GM18867 (cell line): ENCODE measurements at regions not wholly inside any gene's neighbourhood (a gene's known extent, or its start where the extent isn't known, plus 50 kb on each side); places are given as distances from the start of the nearest gene placed in this dataset.
A peak's percentile ranks its signal among the peaks of the same experiment; 100 is the strongest.
"Not testable (repeated sequence)": the region's sequence is repeated elsewhere in the genome, so short reads cannot be mapped to it uniquely, and the experiment has no call there.

Experiments used
- ATAC-seq: cut with Tn5 transposase; IDR thresholded peaks from one replicate; pipeline ENCODE4 v1.9.1; 2021; ENCODE audit warnings: mild to moderate bottlenecking, moderate library complexity; ENCODE audit not compliant: unreplicated experiment

DNA sequence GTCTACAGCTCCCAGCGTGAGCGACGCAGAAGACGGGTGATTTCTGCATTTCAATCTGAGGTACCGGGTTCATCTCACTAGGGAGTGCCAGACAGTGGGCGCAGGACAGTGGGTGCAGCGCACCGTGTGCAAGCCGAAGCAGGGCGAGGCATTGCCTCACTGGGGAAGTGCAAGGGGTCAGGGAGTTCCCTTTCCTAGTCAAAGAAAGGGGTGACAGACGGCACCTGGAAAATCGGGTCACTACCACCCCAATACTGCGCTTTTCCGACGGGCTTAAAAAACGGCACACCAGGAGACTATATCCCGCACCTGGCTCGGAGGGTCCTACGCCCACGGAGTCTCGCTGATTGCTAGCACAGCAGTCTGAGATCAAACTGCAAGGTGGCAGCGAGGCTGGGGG, 95.6 kb downstream of the GPX5 start:
- not testable (repeated sequence) for ATAC-seq

DNA sequence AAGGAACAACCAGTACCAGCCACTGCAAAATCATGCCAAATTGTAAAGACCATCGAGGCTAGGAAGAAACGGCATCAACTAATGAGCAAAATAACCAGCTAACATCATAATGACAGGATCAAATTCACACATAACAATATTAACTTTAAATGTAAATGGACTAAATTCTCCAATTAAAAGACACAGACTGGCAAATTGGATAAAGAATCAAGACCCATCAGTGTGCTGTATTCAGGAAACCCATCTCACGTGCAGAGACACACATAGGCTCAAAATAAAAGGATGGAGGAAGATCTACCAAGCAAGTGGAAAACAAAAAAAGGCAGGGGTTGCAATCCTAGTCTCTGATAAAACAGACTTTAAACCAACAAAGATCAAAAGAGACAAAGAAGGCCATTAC, 97.6 kb downstream of the GPX5 start:
- ATAC-seq, result not testable (repeated sequence)

DNA sequence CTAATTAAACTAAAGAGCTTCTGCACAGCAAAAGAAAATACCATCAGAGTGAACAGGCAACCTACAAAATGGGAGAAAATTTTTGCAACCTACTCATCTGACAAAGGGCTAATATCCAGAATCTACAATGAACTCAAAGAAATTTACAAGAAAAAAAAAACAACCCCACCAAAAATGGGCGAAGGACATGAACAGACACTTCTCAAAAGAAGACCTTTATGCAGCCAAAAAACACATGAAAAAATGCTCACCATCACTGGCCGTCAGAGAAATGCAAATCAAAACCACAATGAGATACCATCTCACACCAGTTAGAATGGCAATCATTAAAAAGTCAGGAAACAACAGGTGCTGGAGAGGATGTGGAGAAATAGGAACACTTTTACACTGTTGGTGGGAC, 100.7 kb downstream of the GPX5 start:
- not testable (repeated sequence) for ATAC-seq

DNA sequence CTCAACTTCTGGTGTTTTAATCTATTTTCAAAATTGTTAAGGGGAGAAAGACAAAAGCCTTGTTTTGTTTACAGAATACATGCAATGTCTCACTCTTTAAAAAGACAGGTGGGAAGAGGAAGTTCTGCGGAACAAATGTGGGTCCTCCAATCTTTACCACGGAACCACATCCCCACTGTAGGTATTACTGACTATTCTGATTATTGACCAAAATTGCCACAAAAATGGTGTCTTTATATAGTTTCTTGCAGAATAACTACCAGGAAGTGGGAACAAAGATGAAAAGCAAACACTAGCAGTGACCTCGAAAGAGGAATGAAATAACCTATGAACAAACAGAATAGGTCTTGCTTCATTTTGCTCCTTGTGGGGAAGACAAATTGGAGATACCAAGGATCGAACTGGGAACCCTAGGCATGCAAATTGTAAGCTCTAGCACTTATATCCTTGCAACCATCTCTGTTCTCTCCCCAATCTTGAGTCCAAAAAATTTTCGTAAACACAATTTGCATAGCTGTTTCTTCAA, 106.7 kb downstream of the GPX5 start:
- ATAC-seq, result no peak

DNA sequence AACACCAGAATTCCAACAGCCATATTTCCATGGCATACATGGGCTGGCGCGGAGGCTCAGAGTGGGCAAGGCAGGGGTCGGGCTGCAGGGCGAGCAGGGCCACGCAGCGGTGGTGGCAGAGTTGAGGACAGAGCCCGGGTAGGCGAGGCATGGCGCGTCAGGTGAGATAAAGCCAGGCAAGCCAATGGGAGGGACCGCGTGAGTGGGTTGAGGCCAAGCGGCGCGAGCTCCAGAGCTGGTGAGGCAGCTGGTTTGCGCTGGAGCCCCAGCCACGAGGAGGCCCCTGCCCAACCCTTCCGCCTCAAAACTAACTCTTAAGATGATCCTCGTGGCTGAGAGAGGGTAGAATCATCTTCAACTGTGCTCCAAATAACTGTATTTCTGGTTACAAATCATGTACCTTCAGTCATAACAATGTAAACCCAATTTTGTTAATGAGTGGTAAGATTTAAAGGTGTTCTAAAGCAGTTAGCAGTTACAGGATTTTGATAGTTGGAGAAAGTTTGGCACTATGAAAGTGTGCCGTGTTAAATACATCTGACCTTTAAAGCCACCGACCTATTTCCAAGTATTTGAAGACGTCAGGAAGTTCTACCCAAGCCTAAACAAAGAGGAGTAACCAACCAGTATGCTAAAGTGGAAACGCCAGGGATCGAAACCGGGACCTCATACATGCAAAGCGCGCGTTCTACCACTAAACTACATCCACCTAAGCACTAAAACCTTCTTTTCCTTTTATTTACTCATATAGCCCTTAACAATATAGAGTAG, 107.9 kb downstream of the GPX5 start:
- ATAC-seq, result no peak

DNA sequence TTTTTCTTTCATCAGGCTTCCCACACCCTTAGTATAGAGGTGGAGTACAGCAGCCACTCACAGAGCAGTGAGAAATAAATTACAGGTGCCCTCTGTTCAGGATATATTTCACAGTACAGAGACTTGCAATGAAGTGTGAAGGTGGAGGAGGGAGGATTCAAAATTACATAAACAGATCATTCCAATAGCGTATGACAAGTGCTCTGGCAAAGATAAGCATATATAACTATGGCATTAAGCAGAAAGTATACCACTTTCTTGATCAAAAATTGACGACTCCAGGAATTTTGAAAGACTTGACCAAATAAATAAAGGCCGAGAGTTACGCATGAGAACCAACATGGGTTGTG, 108.7 kb downstream of the GPX5 start:
- no peak for ATAC-seq

DNA sequence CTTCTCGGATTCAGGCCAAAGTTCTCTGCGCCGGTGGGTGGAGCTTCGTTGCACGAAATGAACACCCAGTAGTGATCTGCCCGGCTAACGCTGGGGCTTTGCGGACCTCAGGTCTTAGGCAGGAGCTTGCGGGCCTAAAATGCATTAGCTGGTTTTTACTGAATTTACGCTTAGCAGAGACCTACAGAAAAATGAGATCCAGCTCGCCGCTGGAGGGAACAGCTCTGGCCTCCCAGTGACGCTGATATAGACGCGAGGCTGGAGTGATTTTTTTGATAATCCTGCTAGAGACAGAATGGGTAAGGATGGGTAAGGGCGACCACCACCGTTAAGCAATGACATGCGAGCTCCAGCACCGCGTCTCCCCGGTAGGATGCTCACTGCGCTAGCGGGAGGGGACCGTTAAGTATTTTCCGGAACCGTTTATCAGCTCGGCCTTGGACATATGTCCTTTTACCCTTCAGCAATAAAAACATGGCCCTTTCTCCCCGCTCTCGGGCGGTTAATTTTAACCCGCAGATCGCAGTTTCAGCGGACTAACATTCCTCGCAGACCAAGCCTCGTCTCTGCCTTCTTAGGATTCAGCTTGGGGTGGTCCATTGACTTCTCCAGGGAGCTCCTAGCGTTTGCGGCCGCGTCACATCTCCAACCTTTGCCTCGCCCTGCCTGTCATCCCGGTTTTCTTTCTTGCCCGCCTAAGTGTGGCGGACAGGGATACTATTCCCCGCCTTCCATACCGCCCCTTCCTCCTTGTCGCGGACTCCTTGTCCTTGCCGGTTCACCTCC, 109.3 kb downstream of the GPX5 start:
- ATAC-seq, result no peak

DNA sequence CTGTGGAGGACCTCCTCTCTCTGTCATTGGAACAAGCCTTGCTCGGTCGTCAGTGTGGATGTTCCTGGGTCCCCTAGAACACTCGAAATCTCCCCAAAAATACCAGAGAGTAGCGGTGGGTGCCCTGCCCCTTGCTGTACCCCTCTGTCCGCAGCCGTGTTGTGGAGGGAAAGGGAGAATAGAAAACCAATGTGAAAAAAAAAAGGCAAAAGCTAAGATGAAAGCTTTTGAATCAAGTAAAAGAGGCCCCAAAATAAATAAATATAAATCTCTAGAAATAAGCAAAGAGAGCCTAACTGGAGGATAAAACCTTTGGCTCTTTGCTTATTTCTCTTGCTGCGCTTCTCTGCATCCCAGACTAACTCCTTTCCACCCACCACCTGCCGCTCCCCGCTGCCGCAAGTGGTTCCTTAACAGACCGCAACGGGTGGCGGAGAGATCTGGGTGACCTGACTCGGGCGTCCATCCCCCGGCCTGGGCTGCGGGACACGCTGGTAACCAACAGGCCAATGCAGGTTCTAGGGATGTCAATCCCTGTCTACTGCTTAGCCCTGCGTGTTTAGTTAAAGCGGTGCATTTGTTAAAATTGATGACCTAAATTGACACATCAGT, 110.0 kb downstream of the GPX5 start:
- no peak for ATAC-seq

DNA sequence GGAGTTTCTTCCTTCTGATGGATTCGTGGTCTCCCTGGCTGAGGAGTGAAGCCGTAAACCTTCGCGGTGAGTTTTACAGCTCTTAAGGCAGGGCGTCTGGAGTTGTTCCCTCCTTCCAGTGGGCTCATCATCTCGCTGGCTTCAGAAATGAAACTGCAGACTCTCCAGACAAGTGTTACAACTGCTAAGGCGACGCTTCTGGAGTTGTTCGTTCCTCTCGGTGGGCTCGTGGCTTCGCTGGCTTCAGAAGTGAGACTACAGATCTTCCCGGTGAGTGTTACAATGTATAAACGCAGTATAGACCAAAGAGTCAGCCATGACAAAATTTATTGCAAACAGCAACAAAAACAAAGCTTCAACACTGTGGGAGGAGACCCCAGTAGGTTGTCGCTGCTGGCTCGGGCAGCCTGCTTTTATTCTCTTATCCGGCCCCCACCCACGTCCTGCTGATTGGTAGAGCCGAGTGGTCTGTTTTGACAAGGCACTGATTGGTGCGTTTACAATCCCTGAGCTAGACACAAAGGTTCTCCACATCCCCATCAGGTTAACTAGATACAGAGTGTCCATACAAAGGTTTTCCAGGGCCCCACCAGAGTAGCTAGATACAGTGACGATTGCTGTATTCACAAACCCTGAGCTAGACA, 113.2 kb downstream of the GPX5 start:
- ATAC-seq, result no peak

DNA sequence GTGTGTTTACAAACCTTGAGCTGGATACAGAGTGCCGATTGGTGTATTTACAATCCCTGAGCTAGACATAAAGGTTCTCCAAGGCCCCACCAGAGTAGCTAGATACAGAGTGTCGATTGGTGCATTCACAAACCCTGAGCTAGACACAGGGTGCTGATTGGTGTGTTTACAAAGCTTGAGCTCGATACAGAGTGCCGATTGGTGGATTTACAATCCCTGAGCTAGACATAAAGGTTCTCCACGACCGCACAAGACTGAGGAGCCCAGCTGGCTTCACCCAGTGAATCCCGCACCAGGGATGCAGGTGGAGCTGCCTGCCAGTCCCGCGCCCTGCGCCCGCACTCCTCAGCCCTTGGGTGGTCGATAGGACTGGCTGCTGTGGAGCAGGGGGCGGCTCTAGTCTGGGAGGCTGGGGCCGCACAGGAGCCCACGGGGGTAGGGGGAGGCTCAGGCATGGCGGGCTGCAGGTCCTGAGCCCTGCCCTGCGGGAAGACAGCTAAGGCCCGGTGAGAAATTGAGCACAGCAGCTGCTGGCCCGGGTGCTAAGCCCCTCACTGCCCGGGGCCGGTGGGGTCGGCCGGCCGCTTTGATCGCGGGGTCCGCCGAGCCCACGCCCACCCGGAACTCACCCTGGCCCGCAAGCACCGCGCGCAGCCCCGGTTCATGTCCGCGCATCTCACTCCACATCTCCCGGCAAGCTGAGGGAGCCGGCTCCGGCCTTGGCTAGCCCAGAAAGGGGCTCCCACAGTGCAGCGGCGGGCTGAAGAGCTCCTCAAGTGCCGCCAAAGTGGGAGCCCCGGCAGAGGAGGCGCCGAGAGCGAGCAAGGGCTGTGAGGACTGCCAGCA, 114.0 kb downstream of the GPX5 start:
- not testable (repeated sequence) for ATAC-seq

DNA sequence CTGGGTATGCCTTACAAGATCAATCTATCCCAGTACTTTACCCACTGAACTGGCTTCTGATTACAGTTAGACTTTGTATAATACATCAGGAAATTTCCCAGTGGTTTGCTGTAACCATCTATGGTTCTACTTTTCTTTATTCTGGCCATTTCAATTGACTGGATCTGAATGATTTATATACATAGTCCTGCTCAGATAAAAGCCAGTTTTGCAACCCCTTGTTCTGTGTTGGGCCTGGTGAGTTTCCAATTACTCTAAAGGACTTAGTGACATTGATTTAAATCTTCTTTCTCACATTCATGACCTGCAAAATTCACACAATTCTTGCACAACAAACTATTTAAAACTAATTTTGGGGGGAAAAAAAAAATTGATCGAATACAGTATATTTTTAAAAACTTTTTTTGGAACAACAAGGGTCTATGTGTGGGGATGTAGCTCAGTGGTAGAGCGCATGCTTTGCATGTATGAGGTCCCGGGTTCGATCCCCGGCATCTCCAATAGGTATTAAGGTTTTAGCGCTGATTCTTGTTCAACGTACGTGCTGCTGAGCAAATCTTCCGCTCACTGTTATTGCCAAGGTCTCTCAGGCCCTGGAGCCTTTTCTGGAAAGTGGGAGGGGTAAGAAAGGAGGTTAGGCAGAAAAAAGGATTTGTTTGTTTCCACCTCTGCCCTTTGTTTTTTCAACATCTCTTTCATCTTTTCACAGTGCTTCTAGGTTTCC, 117.5 kb downstream of the GPX5 start:
- no peak for ATAC-seq

DNA sequence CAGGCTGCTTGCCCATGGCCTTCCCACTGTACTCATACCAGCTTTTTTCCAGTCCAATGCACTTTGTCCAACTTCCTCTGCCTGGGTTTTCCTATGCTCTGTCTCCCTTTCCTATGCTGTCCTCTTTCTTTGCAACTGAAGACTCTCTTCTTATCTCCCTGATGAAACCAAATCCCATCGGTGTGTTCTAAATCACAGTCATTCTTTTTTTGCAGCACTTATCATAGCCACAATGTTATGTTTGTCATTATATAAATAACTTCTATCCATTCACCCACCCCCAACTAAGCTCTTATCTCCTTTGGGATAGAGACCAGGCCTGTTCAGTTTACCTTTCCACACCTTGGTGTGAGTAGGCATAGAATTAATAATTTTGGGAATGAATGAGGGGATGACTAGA, 121.0 kb downstream of the GPX5 start:
- ATAC-seq, result no peak

DNA sequence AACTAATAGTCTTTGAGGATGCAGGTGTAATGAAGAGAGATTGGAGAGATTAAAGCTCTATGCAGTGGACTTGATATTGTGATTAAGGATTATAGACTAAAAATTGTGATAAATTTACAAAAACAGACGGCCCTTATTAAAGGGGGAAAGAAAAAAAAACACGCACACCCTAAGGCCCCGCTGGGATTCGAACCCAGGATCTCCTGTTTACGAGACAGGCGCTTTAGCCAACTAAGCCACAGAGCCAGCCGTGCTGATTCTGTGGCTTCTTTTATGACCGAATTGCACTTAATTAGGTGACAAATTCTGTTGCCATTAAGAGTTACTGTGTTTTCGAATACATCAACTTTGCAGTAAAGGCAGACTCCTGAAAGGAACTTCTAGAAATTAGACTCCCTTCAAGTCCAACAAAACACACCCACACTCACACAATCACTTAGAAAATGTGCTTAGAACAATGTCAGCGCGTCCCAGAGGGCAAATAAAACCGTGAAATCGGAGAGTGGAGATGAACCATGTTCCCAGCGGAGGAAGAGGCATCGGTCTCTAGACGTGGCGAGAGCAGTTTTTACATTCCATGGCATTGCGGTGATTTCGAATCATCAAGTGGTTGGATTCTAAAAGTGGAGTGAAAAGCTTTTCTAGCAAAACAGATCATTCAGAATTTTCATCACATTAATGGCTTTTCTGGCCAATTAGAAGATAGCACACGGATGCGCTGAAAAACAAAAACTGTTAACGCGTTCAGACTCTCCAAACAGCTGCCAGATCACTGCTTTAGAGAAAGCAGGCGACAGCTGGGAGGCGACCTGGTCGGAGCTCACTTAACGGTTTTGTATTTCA, 122.6 kb downstream of the GPX5 start:
- peak; percentile 59 for ATAC-seq

DNA sequence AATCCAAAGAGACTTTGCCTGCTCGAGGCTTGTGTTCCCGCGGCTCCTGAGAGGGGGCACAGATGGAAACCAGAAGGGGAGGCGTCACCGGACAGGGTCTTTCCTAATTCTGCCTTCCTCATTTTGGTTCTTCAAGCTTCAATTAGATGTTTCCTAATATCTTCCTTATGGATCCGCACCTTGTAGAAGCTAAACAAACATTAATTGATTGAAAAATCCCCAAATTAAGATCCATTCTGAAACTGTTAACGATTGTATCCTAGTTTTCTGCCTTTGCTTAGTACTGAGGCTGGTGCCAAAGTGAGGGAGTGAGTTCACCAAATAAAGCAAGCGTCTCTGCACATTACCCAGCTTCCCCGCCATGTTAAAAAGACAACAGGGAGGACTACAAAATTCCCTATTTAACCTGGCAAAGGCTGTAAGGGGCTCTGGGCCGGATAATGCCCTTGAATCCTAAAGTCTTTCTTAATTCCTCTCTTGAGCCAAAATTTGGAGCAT, 123.2 kb downstream of the GPX5 start:
- ATAC-seq, result no peak

DNA sequence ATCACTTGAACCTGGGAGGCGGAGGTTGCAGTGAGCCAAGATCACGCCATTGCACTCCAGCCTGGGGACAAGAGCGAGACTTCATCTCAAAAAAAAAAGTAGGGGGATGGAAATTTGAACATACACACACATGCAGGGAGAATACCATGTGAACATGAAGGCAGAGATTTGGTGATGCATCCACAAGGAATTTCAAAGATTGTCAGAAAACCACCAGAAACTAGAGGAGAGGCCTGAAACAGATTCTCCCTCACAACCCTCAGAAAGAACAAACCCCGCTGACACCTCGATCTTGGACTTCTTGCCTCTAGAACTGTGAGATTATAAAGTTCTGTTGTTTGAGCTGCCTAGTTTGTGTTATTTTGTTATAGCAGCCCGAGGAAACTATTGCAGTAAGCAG, 125.5 kb downstream of the GPX5 start:
- ATAC-seq, result no peak

DNA sequence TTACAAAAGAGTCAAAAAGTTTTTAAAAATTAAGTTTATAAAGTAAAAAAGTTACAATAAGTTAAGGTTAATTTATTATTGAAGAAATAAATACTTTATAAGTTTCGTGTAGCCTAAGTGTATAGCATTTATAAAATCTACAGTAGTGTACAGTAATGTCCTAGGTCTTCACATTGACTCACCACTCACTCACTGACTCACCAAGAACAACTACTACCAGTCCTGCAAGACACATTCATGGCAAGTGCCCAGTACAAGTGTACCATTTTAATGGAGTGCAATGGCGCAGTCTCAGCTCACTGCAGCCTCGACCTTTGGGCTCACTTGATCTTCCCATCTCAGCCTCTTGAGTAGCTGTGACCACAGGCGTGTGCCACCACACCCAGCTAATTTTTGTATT, 128.2 kb downstream of the GPX5 start:
- no peak for ATAC-seq

DNA sequence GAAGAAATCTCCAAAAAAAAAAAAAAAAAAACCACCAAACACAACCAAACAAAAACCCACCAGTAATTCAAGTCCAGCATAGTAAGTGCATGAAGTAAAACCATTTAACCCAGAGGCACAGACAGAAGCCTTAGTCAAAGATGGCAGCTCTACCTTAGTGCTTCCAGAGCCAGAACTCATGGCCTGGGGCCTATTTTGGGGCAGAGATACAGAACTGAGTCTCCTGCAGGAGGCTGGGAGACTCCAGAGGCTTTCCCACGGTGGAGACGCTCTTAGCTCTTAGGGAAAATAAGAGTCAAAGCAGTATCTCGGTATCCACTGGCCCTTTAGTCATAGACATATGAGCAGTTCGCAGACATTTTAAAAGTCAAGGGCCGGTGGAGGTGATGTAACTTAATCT, 129.5 kb downstream of the GPX5 start:
- no peak for ATAC-seq

DNA sequence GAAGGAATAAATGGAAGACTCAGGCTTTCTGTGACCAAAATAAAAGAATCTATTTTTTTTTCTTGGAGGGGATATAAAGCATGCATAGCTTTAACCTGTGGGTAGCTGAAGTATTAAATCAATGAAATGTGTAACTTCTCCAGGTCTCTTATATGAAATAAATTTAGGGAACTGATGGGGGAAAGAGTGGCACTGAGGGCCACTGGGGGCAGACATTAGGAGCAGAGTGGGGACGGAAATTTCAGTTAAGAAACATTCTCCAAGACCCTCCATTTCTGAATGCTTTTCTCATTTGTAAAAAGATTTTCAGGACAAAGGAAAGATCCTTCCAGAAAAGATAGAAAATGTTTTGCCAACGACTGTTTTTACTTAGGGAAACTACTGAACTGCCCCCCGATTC, 131.0 kb downstream of the GPX5 start:
- ATAC-seq, result no peak

DNA sequence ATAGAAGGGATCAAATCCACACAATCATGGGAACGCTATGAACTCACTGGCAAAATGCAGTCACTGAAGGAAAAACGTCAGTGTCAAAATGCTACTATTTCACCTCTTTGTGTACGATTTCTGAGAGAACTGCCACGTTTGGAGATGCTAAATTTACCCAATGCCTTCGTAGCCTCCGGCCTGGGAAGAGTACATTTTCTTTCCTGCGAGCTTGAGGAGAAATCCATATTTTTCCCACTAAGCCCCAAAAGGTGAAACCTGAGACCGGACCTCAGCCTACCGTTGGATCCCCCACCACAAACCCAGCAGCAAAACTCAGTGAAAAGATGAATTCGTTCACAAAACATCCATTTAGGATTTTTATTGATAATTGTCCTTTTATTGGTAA, 131.7 kb downstream of the GPX5 start:
- ATAC-seq, result no peak
